Uterus (tissue), 2 donors: ENCODE measurements at regions not wholly inside any gene's neighbourhood (a gene's known extent, or its start where the extent isn't known, plus 50 kb on each side); places are given as distances from the start of the nearest gene placed in this dataset.

Experiments
- POLR2A ChIP-seq, 2 donors: fragments of 450-650 bp; IDR thresholded peaks; one replicate each; pipeline ENCODE4 v1.6.1; 2016; ENCODE audit warnings: antibody characterized with exemption in 2 of 2, mild to moderate bottlenecking in 1 of 2, moderate library complexity in 1 of 2
- TF ChIP-seq, protein P1 (sequence below), 4 experiments: fragments of 200-600 bp in 2 of 4; fragments of 450-650 bp in 2 of 4; sonication (generic) in 2 of 4; IDR thresholded peaks; one replicate each; pipeline ENCODE4 v1.5.1; 2016 to 2019; ENCODE audit warnings: antibody characterized with exemption in 4 of 4, mild to moderate bottlenecking in 2 of 4, moderate library complexity in 1 of 4

GRCh38 chr5:23353286-23353685 lies 154.1 kb upstream of the PRDM9 start:
- TF ChIP-seq POLR2A (IDR thresholded peaks at IDR 0.05) = no peak
- TF ChIP-seq, protein P1, sequence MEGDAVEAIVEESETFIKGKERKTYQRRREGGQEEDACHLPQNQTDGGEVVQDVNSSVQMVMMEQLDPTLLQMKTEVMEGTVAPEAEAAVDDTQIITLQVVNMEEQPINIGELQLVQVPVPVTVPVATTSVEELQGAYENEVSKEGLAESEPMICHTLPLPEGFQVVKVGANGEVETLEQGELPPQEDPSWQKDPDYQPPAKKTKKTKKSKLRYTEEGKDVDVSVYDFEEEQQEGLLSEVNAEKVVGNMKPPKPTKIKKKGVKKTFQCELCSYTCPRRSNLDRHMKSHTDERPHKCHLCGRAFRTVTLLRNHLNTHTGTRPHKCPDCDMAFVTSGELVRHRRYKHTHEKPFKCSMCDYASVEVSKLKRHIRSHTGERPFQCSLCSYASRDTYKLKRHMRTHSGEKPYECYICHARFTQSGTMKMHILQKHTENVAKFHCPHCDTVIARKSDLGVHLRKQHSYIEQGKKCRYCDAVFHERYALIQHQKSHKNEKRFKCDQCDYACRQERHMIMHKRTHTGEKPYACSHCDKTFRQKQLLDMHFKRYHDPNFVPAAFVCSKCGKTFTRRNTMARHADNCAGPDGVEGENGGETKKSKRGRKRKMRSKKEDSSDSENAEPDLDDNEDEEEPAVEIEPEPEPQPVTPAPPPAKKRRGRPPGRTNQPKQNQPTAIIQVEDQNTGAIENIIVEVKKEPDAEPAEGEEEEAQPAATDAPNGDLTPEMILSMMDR (IDR thresholded peaks at IDR 0.05) = no peak
